ENCODE measurements at regions not wholly inside any gene's neighbourhood (a gene's known extent, or its start where the extent isn't known, plus 50 kb on each side); places are given as distances from the start of the nearest gene placed in this dataset.

- TF ChIP-seq POLR2A (IDR thresholded peaks at IDR 0.05; ENCODE audit: low read depth, low read length) (no peak), PAX5 (IDR thresholded peaks at IDR 0.05; ENCODE audit: insufficient read depth, low read length, severe bottlenecking) (no peak), POLR2AphosphoS5 (IDR thresholded peaks at IDR 0.05; ENCODE audit: low read depth, low read length) (no peak)
These were observed 296.1 kb downstream of the EPHA4 start for GRCh38 chr2:221276033-221276432.
